ENCODE measurements at regions not wholly inside any gene's neighbourhood (a gene's known extent, or its start where the extent isn't known, plus 50 kb on each side); places are given as distances from the start of the nearest gene placed in this dataset.
"Not testable (repeated sequence)": the region's sequence is repeated elsewhere in the genome, so short reads cannot be mapped to it uniquely, and the experiment has no call there.

GRCh38 chr2:7676714-7677113, 759.5 kb downstream of the RNF144A start:
- H3K4me3 Mint-ChIP-seq = no peak overlapping the region
- peak overlapping the region; percentile 66 for H3K27ac Mint-ChIP-seq

GRCh38 chr2:7681881-7682461, 764.8 kb downstream of the RNF144A start:
- peaks cover 40% of the 10 kb centered on the region for H3K4me1 Mint-ChIP-seq (ENCODE audit: low read depth)
- peaks cover 7% of the 10 kb centered on the region for H3K9me3 Mint-ChIP-seq
- no peaks in the 10 kb centered on the region for H3K27me3 Mint-ChIP-seq (ENCODE audit: insufficient read depth)
- DNase-seq (ENCODE audit: low spot score) = no peak
- H3K4me3 Mint-ChIP-seq = no peak overlapping the region
- no peak overlapping the region for H3K27ac Mint-ChIP-seq
- peaks cover 14% of the 10 kb centered on the region for H3K36me3 Mint-ChIP-seq (ENCODE audit: low read depth)
- intact Hi-C loops (cut with micrococcal nuclease) = no loop called here

More at GRCh38 chr2:7676714-7677113, 759.5 kb downstream of the RNF144A start:
- peaks cover 71% of the 10 kb centered on the region for H3K4me1 Mint-ChIP-seq (ENCODE audit: low read depth)
- intact Hi-C loops (cut with micrococcal nuclease) = loop anchor here (10.0 kb wide), 1 partner anchor 808 kb away; no protein-coding TSS in a partner anchor
- H3K27me3 Mint-ChIP-seq (ENCODE audit: insufficient read depth) = no peaks in the 10 kb centered on the region
- peaks cover 28% of the 10 kb centered on the region for H3K36me3 Mint-ChIP-seq (ENCODE audit: low read depth)
- DNase-seq (ENCODE audit: low spot score) = no peak
- peaks cover 14% of the 10 kb centered on the region for H3K9me3 Mint-ChIP-seq

GRCh38 chr2:7683196-7683595, 766.0 kb downstream of the RNF144A start:
- Mint-ChIP-seq H3K4me3 (no peak overlapping the region), H3K36me3 (ENCODE audit: low read depth) (peaks cover 17% of the 10 kb centered on the region), H3K4me1 (ENCODE audit: low read depth) (peaks cover 44% of the 10 kb centered on the region), H3K27me3 (ENCODE audit: insufficient read depth) (no peaks in the 10 kb centered on the region), H3K9me3 (peaks cover 7% of the 10 kb centered on the region), H3K27ac (no peak overlapping the region)
- no peak for DNase-seq (ENCODE audit: low spot score)
- intact Hi-C loops (cut with micrococcal nuclease) = no loop called here

GRCh38 chr2:7683708-7684107, 766.5 kb downstream of the RNF144A start:
- Mint-ChIP-seq H3K4me1 (ENCODE audit: low read depth) (peaks cover 42% of the 10 kb centered on the region), H3K4me3 (no peak overlapping the region), H3K9me3 (peaks cover 7% of the 10 kb centered on the region), H3K36me3 (ENCODE audit: low read depth) (peaks cover 12% of the 10 kb centered on the region), H3K27ac (no peak overlapping the region), H3K27me3 (ENCODE audit: insufficient read depth) (no peaks in the 10 kb centered on the region)
- no peak for DNase-seq (ENCODE audit: low spot score)
- intact Hi-C loops (cut with micrococcal nuclease) = no loop called here

- Mint-ChIP-seq H3K4me3 (no peak overlapping the region), H3K36me3 (ENCODE audit: low read depth) (peaks cover 12% of the 10 kb centered on the region), H3K27ac (no peak overlapping the region), H3K9me3 (peaks cover 7% of the 10 kb centered on the region), H3K27me3 (ENCODE audit: insufficient read depth) (no peaks in the 10 kb centered on the region), H3K4me1 (ENCODE audit: low read depth) (peaks cover 25% of the 10 kb centered on the region)
- no peak for DNase-seq (ENCODE audit: low spot score)
- intact Hi-C loops (cut with micrococcal nuclease) = no loop called here
Observed at GRCh38 chr2:7685342-7686015, 768.3 kb downstream of the RNF144A start.

GRCh38 chr2:7686016-7686385, 768.8 kb downstream of the RNF144A start:
- DNase-seq (ENCODE audit: low spot score) = no peak
- Mint-ChIP-seq H3K27ac (no peak overlapping the region), H3K4me3 (no peak overlapping the region), H3K27me3 (ENCODE audit: insufficient read depth) (no peaks in the 10 kb centered on the region), H3K4me1 (ENCODE audit: low read depth) (peaks cover 25% of the 10 kb centered on the region), H3K9me3 (peaks cover 7% of the 10 kb centered on the region), H3K36me3 (ENCODE audit: low read depth) (peaks cover 12% of the 10 kb centered on the region)
- intact Hi-C loops (cut with micrococcal nuclease) = no loop called here

GRCh38 chr2:7691961-7692656, 774.9 kb downstream of the RNF144A start:
- Mint-ChIP-seq H3K9me3 (peaks cover 24% of the 10 kb centered on the region), H3K4me1 (ENCODE audit: low read depth) (peaks cover 53% of the 10 kb centered on the region), H3K27ac (peak overlapping the region; percentile 67)

GRCh38 chr2:7692657-7693161, 775.5 kb downstream of the RNF144A start:
- H3K27ac Mint-ChIP-seq = peak overlapping the region; percentile 94
- peaks cover 28% of the 10 kb centered on the region for H3K9me3 Mint-ChIP-seq
- intact Hi-C loops (cut with micrococcal nuclease) = loop anchor here (10.0 kb wide), 1 partner anchor 362 kb away; no protein-coding TSS in a partner anchor
- no peak for DNase-seq (ENCODE audit: low spot score)
- H3K36me3 Mint-ChIP-seq (ENCODE audit: low read depth) = peaks cover 23% of the 10 kb centered on the region
- H3K27me3 Mint-ChIP-seq (ENCODE audit: insufficient read depth) = no peaks in the 10 kb centered on the region
- H3K4me1 Mint-ChIP-seq (ENCODE audit: low read depth) = peaks cover 51% of the 10 kb centered on the region
- peak overlapping the region; percentile 48 for H3K4me3 Mint-ChIP-seq

More at GRCh38 chr2:7691961-7692656, 774.9 kb downstream of the RNF144A start:
- Mint-ChIP-seq H3K36me3 (ENCODE audit: low read depth) (peaks cover 23% of the 10 kb centered on the region), H3K27me3 (ENCODE audit: insufficient read depth) (no peaks in the 10 kb centered on the region), H3K4me3 (peak overlapping the region; percentile 48)
- no peak for DNase-seq (ENCODE audit: low spot score)
- intact Hi-C loops (cut with micrococcal nuclease) = loop anchor here (10.0 kb wide), 1 partner anchor 363 kb away; no protein-coding TSS in a partner anchor

- intact Hi-C loops (cut with micrococcal nuclease) = loop anchor here (1.0 to 10.0 kb wide), 9 partner anchors 21 to 716 kb away; no protein-coding TSS in a partner anchor
- Mint-ChIP-seq H3K27ac (peak overlapping the region; percentile 94), H3K4me3 (peak overlapping the region; percentile 48), H3K4me1 (ENCODE audit: low read depth) (peaks cover 44% of the 10 kb centered on the region), H3K9me3 (peaks cover 29% of the 10 kb centered on the region), H3K36me3 (ENCODE audit: low read depth) (peaks cover 19% of the 10 kb centered on the region), H3K27me3 (ENCODE audit: insufficient read depth) (no peaks in the 10 kb centered on the region)
- DNase-seq (ENCODE audit: low spot score) = no peak
Observed at GRCh38 chr2:7693246-7694075, 776.2 kb downstream of the RNF144A start.

GRCh38 chr2:7694076-7694985, 777.1 kb downstream of the RNF144A start:
- H3K36me3 Mint-ChIP-seq (ENCODE audit: low read depth) = peaks cover 19% of the 10 kb centered on the region
- peaks cover 43% of the 10 kb centered on the region for H3K4me1 Mint-ChIP-seq (ENCODE audit: low read depth)
- intact Hi-C loops (cut with micrococcal nuclease) = loop anchor here (1.0 to 10.0 kb wide), 9 partner anchors 22 to 715 kb away; no protein-coding TSS in a partner anchor
- peak overlapping the region; percentile 94 for H3K27ac Mint-ChIP-seq
- H3K27me3 Mint-ChIP-seq (ENCODE audit: insufficient read depth) = no peaks in the 10 kb centered on the region
- H3K9me3 Mint-ChIP-seq = peaks cover 29% of the 10 kb centered on the region
- no peak for DNase-seq (ENCODE audit: low spot score)
- peak overlapping the region; percentile 48 for H3K4me3 Mint-ChIP-seq

GRCh38 chr2:7696556-7696955, 779.3 kb downstream of the RNF144A start:
- DNase-seq (ENCODE audit: low spot score); H3K4me3 Mint-ChIP-seq; H3K27me3 Mint-ChIP-seq (ENCODE audit: insufficient read depth): not testable (repeated sequence)
- intact Hi-C loops (cut with micrococcal nuclease) = loop anchor here (10.0 kb wide), 1 partner anchor 358 kb away; no protein-coding TSS in a partner anchor
- Mint-ChIP-seq H3K4me1 (ENCODE audit: low read depth) (peaks cover 43% of the 10 kb centered on the region), H3K36me3 (ENCODE audit: low read depth) (peaks cover 20% of the 10 kb centered on the region), H3K9me3 (peaks cover 44% of the 10 kb centered on the region), H3K27ac (peak overlapping the region; percentile 57)

Data from activated T-helper 1 cell treated with anti-CD3 and anti-CD28 coated beads, Interleukin-12 subunit alpha, Interleukin-12 subunit beta, Interleukin-2, Interleukin-4 antibody, amounts not matched to agents 30 ng/mL and 10 ng/mL and 1 ng/mL, durations not matched to agents 14 hours and 24 hours and 36 hours (primary cell).